Hematopoietic multipotent progenitor cell treated with erythropoietin and hydrocortisone succinate and interleukin-3 and kit ligand, for 4 days (in vitro differentiated cells): ENCODE measurements at regions not wholly inside any gene's neighbourhood (a gene's known extent, or its start where the extent isn't known, plus 50 kb on each side); places are given as distances from the start of the nearest gene placed in this dataset.
A peak's percentile ranks its signal among the peaks of the same experiment; 100 is the strongest.

Source experiments
- DNase-seq: peaks from one replicate; pipeline ENCODE4 v3.0.0-alpha.2; 2015

- no peak for DNase-seq
Observed at GRCh38 chr4:11342401-11342800, 86.3 kb downstream of the HS3ST1 start.

DNA sequence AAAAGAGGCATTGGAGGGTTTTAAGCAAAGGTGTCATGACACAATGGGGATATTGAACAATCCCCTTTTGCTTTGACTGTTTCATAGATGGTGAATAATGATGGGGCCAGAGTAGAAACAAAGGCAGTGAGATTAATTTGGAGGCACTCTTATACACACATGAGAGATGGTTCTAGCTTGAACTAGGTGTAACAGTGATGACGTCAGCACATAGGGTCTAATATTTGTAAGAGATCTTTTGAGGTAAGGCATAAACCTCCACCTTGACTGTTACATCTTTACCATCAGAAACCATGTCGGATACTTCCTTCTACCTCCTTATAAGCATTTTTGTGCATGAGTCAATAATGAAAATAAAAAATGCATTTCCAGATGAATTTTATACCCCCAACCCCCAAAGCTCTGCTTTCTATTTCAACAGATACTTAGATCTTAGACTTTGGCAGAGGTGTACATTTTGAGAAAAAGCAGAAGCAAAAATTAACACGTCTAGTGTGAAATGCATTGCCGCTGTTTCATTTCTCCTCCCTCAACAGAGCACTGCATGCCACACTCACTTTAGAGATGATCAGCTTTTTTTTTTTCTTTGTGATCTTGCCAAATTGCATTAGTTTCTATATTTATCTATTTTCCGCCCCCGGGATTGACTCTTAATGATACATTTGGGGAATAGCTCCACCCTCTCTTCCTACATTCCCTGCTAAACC, 87.2 kb downstream of the HS3ST1 start:
- DNase-seq = no peak

GRCh38 chr4:11338956-11339782, 89.5 kb downstream of the HS3ST1 start:
- peak; percentile 2 for DNase-seq

DNA sequence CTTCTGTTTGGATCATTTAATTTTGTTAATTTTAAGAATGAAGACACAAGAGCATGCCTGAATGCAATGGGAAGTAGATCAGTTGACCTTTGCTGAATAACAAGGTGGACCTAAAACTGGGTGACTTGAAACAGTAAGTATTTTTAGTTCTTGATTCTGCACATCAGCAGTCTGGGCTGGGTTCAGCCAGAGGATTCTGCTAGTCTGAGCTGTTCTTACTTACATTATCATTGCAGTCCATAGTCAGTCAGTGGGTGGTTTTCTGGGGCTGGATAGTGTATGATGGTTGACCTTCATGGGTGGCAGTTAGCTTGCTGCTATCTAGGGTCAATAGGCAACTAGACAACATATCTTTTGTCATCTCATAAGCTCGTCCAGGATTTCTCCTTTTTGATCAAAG, 91.4 kb downstream of the HS3ST1 start:
- no peak for DNase-seq

DNA sequence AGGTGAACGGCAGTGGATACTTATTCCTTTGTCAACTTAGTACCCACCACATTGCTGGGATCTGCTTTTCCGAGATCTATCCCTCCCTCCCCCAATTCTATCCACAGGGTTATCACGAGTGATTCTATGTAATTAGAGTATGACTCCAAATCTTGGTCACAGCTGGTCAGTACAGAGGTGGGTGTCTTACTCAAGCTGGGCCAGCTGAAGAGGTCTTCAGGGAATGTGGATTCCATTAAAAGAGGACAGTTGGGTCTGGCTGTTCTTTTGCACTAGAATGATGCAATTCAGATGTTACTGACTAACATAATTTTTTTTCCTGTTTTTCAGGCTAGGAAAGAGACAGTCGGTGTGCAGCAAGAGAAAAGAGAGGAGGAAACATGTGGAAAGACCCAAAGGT, 92.3 kb downstream of the HS3ST1 start:
- no peak for DNase-seq

- DNase-seq = no peak
Observed at GRCh38 chr4:11334887-11335286, 93.8 kb downstream of the HS3ST1 start.

DNA sequence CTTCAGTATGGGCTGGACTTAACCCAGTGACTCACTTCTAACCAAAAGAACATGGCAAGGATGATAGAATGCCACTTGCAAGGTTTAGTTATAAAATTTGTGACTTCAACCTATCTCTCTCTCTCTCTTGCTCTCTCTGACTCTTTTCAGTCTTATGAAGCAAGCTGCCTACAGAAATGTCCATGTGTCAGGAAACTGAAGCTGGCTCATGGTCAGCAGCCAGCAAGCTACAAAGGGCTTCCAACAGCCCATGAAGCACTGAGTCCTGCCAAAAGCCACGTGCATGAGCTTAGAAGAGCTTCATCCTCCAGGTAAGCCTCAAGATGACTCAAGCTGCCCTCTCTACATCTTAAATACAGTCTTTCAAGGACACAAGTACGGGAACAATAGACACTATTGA, 100.3 kb downstream of the HS3ST1 start:
- no peak for DNase-seq

- no peak for DNase-seq
Observed at GRCh38 chr4:11326021-11326420, 102.7 kb downstream of the HS3ST1 start.

DNA sequence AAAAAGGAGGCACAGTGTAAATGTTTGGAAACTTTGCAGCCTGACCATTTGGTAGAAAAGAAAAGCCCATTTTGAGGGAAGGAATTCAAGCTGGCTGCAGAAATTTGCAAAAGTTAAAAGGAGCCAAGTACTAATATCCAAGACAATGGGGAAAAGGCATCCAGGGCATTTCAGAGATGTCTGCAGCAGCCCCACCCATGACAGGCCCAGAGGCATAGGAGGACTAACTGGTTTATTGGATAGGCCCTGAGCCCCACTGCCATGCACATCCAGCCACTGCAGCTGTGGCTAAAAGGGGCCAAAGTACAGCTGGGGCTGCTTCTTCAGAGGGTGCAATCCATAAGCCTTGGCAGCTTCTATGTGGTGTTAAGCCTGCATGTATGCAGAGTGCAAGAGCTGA, 104.9 kb downstream of the HS3ST1 start:
- DNase-seq = no peak

DNA sequence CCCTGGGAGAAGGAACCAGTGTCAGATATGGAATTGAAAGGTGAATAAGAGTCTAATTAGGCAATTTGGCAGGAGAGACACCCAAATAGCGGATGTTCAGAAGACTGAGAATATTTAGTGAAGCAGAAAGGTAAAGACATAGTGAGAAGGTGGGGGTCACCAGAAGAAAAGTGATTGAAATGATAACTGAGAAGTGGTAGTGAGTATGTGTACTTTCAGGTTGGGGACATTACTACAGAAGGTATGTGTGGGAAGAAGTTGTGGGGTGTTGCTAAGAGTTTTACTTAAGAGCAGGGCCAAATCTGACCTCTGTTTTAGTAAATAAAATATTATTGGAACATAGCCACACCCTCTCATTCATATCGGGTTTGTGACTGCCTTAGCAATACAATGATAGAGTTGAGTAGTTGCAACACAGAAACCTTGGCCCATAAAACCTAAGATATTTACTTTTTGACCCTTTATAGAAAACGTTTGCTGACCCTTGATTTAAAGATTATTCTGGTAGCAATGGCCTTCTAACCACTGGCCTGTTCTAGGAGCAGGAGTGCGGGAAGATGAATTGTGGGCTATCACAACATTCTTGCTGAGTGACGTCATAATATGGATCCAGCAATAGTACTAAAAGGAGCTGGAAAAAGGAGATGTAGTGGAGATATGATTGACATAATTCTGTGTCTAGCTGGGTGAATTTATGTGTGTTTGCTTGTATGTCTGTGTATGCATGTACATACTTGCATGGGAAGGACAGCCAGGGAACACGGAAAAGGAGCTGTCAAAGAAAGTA, 115.3 kb downstream of the HS3ST1 start:
- no peak for DNase-seq

DNA sequence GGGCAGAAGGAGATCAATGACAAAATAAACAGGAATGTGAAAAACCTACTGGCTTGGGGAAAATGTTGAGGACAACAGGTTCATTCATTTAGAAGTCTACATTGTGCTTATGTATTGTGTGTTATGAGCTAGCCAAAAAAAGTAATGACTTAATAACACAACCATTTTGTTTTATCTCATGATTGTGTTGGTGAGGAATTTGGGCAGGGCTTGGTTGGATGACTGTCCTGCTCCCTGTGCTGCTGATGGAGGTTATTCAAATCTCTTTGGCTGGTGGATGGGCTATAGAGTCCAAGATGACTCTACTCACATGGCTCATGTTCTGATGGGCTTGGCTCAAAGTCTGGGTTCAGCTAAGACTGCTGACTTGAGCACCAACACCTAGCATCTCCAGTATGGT, 116.3 kb downstream of the HS3ST1 start:
- DNase-seq = no peak

DNA sequence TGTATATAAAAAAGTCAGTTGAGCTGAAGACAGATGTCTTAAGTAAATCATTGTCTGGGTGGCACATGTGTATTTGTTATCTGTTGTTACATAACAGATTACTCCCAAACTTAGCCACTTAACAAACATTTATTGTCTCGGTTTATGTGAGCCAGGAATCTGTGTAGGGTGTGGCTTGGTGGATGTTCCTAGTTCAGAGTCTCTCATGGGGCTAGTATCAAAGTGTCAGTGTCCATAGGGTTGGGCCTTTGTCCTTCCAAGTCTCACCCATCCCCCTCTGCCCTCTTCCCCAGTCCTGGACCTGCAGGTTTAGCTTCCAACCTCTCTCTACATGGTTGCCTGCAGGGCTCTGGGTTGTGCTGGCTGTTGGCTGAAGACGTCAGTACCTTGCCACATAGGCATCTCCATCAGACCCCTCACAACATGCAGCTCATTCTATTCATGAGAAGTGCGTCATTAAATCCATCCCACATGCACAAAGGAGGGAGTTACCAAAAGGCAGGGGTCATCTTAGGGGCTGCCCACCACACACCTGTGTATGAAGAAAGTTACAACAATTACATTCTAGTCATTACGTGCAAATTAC, 127.5 kb downstream of the HS3ST1 start:
- no peak for DNase-seq

GRCh38 chr4:11299836-11300235, 128.9 kb downstream of the HS3ST1 start:
- DNase-seq = no peak

- no peak for DNase-seq
Observed at GRCh38 chr4:11299016-11299415, 129.7 kb downstream of the HS3ST1 start.

DNA sequence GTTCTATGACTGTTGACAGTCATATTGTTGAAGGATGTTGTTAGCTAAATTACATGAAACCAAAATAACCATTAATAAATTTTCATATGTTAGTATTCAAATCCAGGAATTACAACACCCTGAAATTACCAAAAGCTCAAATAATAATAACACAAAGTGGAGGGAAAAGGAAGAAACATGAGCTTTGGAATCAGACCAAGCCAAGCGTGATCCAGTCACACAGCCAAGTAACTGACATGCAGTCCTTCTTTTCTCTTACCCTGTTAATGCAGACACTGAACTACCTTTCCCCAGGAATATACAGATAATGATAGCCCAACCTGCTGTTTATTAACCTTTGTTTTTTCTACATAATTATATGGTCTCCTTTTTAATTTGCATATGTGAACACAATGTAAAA, 130.2 kb downstream of the HS3ST1 start:
- DNase-seq = no peak

DNA sequence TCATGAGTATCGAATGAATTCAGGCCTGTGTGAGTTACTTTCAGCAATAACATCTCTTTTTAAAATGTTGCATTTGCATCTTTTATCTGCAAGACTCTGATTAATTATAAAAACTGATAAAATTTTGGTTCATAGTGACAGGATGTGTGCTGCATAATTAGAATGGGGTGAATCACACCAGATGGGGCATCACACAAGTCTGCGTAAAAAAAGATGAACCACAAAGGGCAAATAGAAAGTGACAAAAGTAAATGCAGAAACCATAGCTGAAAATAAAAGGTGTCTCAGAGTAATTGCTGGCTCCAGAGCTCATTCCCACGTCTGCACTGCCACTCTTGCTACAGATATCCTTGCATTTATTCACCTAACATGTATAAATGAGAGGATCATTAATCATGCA, 131.1 kb downstream of the HS3ST1 start:
- no peak for DNase-seq

- no peak for DNase-seq
Observed at GRCh38 chr4:11297201-11297600, 131.5 kb downstream of the HS3ST1 start.

- no peak for DNase-seq
Observed at GRCh38 chr4:11293866-11294265, 134.8 kb downstream of the HS3ST1 start.

DNA sequence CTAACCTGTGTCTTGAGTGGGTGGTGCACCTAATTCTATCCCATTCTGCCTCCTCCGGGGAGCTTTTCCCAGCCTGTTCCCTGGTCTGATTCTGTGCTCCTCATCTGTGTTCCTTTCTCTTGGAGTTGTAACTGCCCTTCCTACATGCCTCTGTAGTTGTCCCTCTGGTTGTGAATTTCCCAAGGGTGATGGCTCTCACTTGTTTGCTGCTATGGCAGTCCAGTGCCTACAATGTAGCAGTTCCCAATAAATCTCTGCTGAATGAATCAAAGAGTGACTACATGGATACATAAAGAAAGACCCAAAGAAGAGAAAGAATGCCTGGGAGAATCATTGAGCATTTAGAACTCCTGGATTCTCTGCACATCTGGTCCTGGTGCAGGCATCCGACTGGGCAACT, 141.6 kb downstream of the HS3ST1 start:
- DNase-seq = no peak

DNA sequence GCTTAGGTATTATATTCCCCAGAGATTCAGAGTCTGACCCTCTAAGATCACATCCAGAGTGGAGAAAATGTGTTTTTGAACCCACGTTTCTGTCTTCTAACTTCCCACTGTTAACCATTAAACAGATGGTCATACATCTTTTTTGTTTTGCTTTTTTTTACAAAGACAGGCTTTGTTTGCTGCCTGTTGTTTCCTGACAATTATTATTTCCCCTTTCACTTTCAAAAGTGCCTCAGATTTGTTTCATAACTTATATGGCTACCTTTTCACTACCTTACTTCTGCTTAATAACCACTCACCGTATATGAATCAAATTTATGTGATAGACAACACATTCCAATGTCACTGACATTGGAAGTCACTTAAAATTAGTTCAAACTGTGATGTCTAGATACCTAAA, 142.2 kb downstream of the HS3ST1 start:
- no peak for DNase-seq

DNA sequence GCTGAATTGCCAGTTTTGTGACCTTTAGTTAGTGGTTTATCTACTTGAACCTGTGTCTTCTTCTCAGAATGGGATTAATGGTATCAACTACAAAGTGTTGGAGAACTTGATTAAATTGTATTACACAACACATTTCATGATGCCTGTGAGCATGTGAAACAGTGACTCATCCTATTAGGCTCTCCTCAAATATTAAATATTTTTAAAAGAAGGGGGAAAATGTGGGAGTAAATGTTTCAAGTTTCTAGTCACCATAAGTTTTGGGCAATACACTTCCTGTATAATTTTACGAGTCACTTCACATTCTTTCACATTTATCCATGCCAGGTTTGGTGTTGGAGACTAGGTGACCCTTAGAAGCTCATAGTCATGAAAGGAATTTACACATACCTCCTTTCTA, 147.0 kb downstream of the HS3ST1 start:
- DNase-seq = no peak

DNA sequence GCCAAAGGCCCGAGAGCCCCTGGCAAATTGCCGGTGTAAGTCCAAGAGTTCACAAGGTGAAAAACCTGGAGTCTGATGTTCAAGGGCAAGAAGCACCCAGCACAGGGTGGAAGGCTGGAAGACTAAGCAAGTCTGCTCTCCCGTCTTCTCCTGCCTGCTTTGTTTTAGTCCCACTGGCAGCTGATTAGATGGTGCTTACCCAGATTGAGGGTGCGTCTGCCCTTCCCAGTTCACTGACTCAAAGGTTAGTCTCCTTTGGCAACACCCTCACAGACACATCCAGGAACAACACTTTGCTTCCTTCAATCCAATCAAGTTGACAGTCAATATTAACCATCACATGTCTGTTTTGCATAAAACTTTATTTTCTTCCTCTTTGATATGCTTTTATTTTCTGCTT, 157.4 kb downstream of the HS3ST1 start:
- no peak for DNase-seq

GRCh38 chr4:11268149-11268548, 160.5 kb downstream of the HS3ST1 start:
- DNase-seq = no peak
